Smooth muscle cell (in vitro differentiated cells): ENCODE measurements at regions not wholly inside any gene's neighbourhood (a gene's known extent, or its start where the extent isn't known, plus 50 kb on each side); places are given as distances from the start of the nearest gene placed in this dataset.
A peak's percentile ranks its signal among the peaks of the same experiment; 100 is the strongest.

ENCODE experiments used
- DNase-seq: peaks from one replicate; lab custom pipeline; 2025; ENCODE audit not compliant: unreplicated experiment; lab: John Stamatoyannopoulos, UW
- H2AFZ ChIP-seq: fragments of 200-600 bp; sonication (generic); 2 replicates; pipeline ENCODE4 v1.6.0; 2016; ENCODE audit warnings: antibody characterized with exemption, low read depth, mild to moderate bottlenecking
- H3F3A ChIP-seq: fragments of 200-600 bp; sonication (generic); 2 replicates; pipeline ENCODE4 v1.6.0; 2017; ENCODE audit warnings: antibody characterized with exemption, low read depth
- H3K27ac ChIP-seq: fragments of 200-600 bp; sonication (generic); 2 replicates; pipeline ENCODE4 v1.5.1; 2016; ENCODE audit warnings: low read depth, mild to moderate bottlenecking
- H3K27me3 ChIP-seq: fragments of 200-600 bp; sonication (generic); 2 replicates; pipeline ENCODE4 v1.6.1; 2016; ENCODE audit warnings: low read depth, mild to moderate bottlenecking
- H3K36me3 ChIP-seq: fragments of 200-600 bp; sonication (generic); 2 replicates; pipeline ENCODE4 v1.5.1; 2016; ENCODE audit warnings: low read depth
- H3K4me1 ChIP-seq: fragments of 200-600 bp; sonication (generic); 2 replicates; pipeline ENCODE4 v1.5.1; 2016; ENCODE audit warnings: low read depth
- H3K4me2 ChIP-seq: fragments of 200-600 bp; sonication (generic); 2 replicates; pipeline ENCODE4 v1.6.0; 2016; ENCODE audit warnings: mild to moderate bottlenecking
- H3K4me3 ChIP-seq: fragments of 200-600 bp; sonication (generic); 2 replicates; pipeline ENCODE4 v1.5.1; 2016; ENCODE audit warnings: mild to moderate bottlenecking
- H3K79me2 ChIP-seq: fragments of 200-600 bp; sonication (generic); 2 replicates; pipeline ENCODE4 v1.6.0; 2016; ENCODE audit warnings: low read depth, mild to moderate bottlenecking
- H3K9ac ChIP-seq: fragments of 200-600 bp; sonication (generic); 2 replicates; pipeline ENCODE4 v1.6.0; 2016; ENCODE audit warnings: low read depth
- H3K9me3 ChIP-seq: fragments of 200-600 bp; sonication (generic); replicated peaks from 2 replicates; pipeline ENCODE4 v1.5.1; 2016; ENCODE audit warnings: low read depth
- H4K20me1 ChIP-seq: fragments of 200-600 bp; sonication (generic); 2 replicates; pipeline ENCODE4 v1.6.0; 2016; ENCODE audit warnings: low read depth
- CTCF ChIP-seq: fragments of 200-600 bp; sonication (generic); IDR thresholded peaks from 2 replicates; pipeline ENCODE4 v1.5.1; 2017; ENCODE audit warnings: borderline replicate concordance, mild to moderate bottlenecking, antibody characterized with exemption; ENCODE audit not compliant: insufficient read depth, poor library complexity, severe bottlenecking
- WGBS: methylation state at CpG from one replicate; pipeline ENCODE4 v1.1.7; 2016; ENCODE audit warnings: low lambda C conversion rate; 5-methylcytosine and 5-hydroxymethylcytosine counted together

GRCh38 chr14:26845151-26845818 lies 247.5 kb upstream of the NOVA1 start:
- H3K9ac ChIP-seq: no peak overlapping the region
- H3F3A ChIP-seq: no peaks in the 10 kb centered on the region
- no peak for TF ChIP-seq CTCF
- H3K36me3 ChIP-seq: no peaks in the 10 kb centered on the region
- no peaks in the 10 kb centered on the region for H4K20me1 ChIP-seq
- H3K4me1 ChIP-seq: peaks cover 5% of the 10 kb centered on the region
- no peaks in the 10 kb centered on the region for H3K79me2 ChIP-seq
- no peaks in the 10 kb centered on the region for H3K9me3 ChIP-seq
- H3K4me2 ChIP-seq: no peak overlapping the region
- no peak overlapping the region for H3K27ac ChIP-seq
- 90% methylated on average over 6 of the region's 6 CpGs for WGBS
- no peaks in the 10 kb centered on the region for H3K27me3 ChIP-seq
- peak overlapping the region; percentile 10 for H3K4me3 ChIP-seq
- H2AFZ ChIP-seq: no peak overlapping the region
- no peak for DNase-seq

DNA sequence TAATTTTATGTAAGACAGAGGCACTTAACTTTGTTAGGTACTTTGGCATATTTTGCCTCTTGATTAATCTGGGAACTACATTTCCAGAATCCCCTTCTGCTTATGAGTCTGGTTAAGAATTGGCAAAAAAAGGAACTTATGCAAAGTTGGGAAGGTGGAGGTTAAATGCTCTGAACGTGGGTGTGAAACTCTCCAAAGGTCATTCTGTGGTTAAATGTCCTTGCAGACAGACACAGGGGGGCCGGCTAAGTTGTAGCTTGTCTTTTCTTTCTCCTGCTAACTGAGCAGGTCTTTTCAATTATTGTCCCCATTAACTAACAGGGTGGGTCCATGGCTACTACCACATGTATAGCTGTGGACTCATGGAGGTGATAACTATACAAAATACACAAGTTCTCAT lies 248.6 kb upstream of the NOVA1 start:
- Histone ChIP-seq H3K27me3 (no peaks in the 10 kb centered on the region), H3K36me3 (no peaks in the 10 kb centered on the region), H3K79me2 (no peaks in the 10 kb centered on the region), H3K9ac (no peak overlapping the region), H3K27ac (no peak overlapping the region), H3F3A (no peaks in the 10 kb centered on the region), H3K4me1 (peaks cover 5% of the 10 kb centered on the region), H2AFZ (no peak overlapping the region), H3K4me2 (no peak overlapping the region), H4K20me1 (no peaks in the 10 kb centered on the region), H3K9me3 (no peaks in the 10 kb centered on the region), H3K4me3 (no peak overlapping the region)
- 56% methylated on average over 2 of the region's 2 CpGs for WGBS
- no peak for TF ChIP-seq CTCF
- DNase-seq: no peak

DNA sequence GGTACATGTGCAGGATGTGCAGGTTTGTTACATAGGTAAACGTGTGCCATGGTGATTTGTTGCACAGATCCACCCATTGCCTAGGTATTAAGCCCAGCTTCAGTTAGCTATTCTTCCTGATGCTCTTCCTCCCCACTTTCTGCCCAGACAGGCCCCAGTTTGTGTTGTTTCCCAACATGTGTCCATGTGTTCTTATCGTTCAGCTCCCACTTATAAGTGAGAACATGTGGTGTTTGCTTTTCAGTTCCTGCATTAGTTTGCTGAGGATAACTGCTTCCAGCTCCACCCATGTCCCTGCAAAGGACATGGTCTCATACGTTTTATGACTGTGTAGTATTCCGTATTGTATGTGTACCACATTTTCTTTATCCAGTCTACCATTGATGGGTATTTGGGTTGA lies 251.7 kb upstream of the NOVA1 start:
- DNase-seq: no peak
- no peak for TF ChIP-seq CTCF
- Histone ChIP-seq H3K27ac (no peak overlapping the region), H3K4me2 (no peak overlapping the region), H3K27me3 (no peaks in the 10 kb centered on the region), H3K9me3 (no peaks in the 10 kb centered on the region), H3F3A (no peaks in the 10 kb centered on the region), H3K4me3 (no peak overlapping the region), H4K20me1 (no peaks in the 10 kb centered on the region), H3K79me2 (no peaks in the 10 kb centered on the region), H2AFZ (no peak overlapping the region), H3K36me3 (no peaks in the 10 kb centered on the region), H3K4me1 (no peaks in the 10 kb centered on the region), H3K9ac (no peak overlapping the region)
- 81% methylated on average over 4 of the region's 4 CpGs for WGBS

GRCh38 chr14:26851793-26852192 lies 254.0 kb upstream of the NOVA1 start:
- WGBS: 89% methylated on average over 6 of the region's 6 CpGs
- Histone ChIP-seq H3K4me3 (no peak overlapping the region), H3K9me3 (no peaks in the 10 kb centered on the region), H4K20me1 (no peaks in the 10 kb centered on the region), H3K4me1 (no peaks in the 10 kb centered on the region), H3K27me3 (no peaks in the 10 kb centered on the region), H2AFZ (no peak overlapping the region), H3F3A (no peaks in the 10 kb centered on the region), H3K36me3 (no peaks in the 10 kb centered on the region), H3K79me2 (no peaks in the 10 kb centered on the region), H3K4me2 (no peak overlapping the region), H3K27ac (no peak overlapping the region), H3K9ac (no peak overlapping the region)
- DNase-seq: no peak
- TF ChIP-seq CTCF: no peak
